NCI-H446 (cell line): ENCODE measurements at regions not wholly inside any gene's neighbourhood (a gene's known extent, or its start where the extent isn't known, plus 50 kb on each side); places are given as distances from the start of the nearest gene placed in this dataset.

ENCODE experiments used
- DNase-seq, 2 experiments: peaks; one replicate each; lab custom pipeline; 2025; lab: John Stamatoyannopoulos, UW

GRCh38 chr13:107331359-107331758 lies 763.4 kb upstream of the ARGLU1 start:
- no peak for DNase-seq

GRCh38 chr13:107330484-107330883 lies 762.5 kb upstream of the ARGLU1 start:
- no peak for DNase-seq

GRCh38 chr13:107329991-107330390 lies 762.1 kb upstream of the ARGLU1 start:
- DNase-seq: no peak

- DNase-seq: no peak
Measured at GRCh38 chr13:107324416-107325204, 756.7 kb upstream of the ARGLU1 start.

GRCh38 chr13:107322228-107322627 lies 754.3 kb upstream of the ARGLU1 start:
- DNase-seq: no peak

- no peak for DNase-seq
Measured at GRCh38 chr13:107305178-107305577, 737.2 kb upstream of the ARGLU1 start.

GRCh38 chr13:107301724-107302374 lies 733.9 kb upstream of the ARGLU1 start:
- DNase-seq: no peak

- DNase-seq: no peak
Measured at GRCh38 chr13:107299717-107300116, 731.8 kb upstream of the ARGLU1 start.

- DNase-seq: no peak
Measured at GRCh38 chr13:107296804-107297203, 728.9 kb upstream of the ARGLU1 start.

- no peak for DNase-seq
Measured at GRCh38 chr13:107295416-107296140, 727.6 kb upstream of the ARGLU1 start.

- DNase-seq: no peak
Measured at GRCh38 chr13:107293924-107294323, 726.0 kb upstream of the ARGLU1 start.

GRCh38 chr13:107291875-107292274 lies 723.9 kb upstream of the ARGLU1 start:
- DNase-seq: no peak

GRCh38 chr13:107289540-107289939 lies 721.6 kb upstream of the ARGLU1 start:
- DNase-seq: no peak

- DNase-seq: no peak
Measured at GRCh38 chr13:107284173-107284572, 716.2 kb upstream of the ARGLU1 start.

- DNase-seq: no peak
Measured at GRCh38 chr13:107277911-107278310, 710.0 kb upstream of the ARGLU1 start.

GRCh38 chr13:107276936-107277335 lies 709.0 kb upstream of the ARGLU1 start:
- no peak for DNase-seq

GRCh38 chr13:107275945-107276614 lies 708.1 kb upstream of the ARGLU1 start:
- no peak for DNase-seq

GRCh38 chr13:107275312-107275711 lies 707.4 kb upstream of the ARGLU1 start:
- no peak for DNase-seq

GRCh38 chr13:107271227-107271626 lies 703.3 kb upstream of the ARGLU1 start:
- peak in 1 of 2 experiments; percentile 22 for DNase-seq

GRCh38 chr13:107266657-107267056 lies 698.7 kb upstream of the ARGLU1 start:
- no peak for DNase-seq

GRCh38 chr13:107258599-107259187 lies 690.8 kb upstream of the ARGLU1 start:
- DNase-seq: no peak

GRCh38 chr13:107254392-107254791 lies 686.5 kb upstream of the ARGLU1 start:
- DNase-seq: no peak
